NOMO-1 (cell line): ENCODE measurements at regions not wholly inside any gene's neighbourhood (a gene's known extent, or its start where the extent isn't known, plus 50 kb on each side); places are given as distances from the start of the nearest gene placed in this dataset.
"Not testable (repeated sequence)": the region's sequence is repeated elsewhere in the genome, so short reads cannot be mapped to it uniquely, and the experiment has no call there.

Experiments
- DNase-seq, 2 experiments: peaks; one replicate each; lab custom pipeline; 2025; ENCODE audit not compliant: unreplicated experiment in 2 of 2; lab: John Stamatoyannopoulos, UW

- no peak for DNase-seq
These were observed 914.2 kb upstream of the CDH6 start for GRCh38 chr5:30279237-30279636.

GRCh38 chr5:30267026-30267425 lies 926.5 kb upstream of the CDH6 start:
- no peak for DNase-seq

DNA sequence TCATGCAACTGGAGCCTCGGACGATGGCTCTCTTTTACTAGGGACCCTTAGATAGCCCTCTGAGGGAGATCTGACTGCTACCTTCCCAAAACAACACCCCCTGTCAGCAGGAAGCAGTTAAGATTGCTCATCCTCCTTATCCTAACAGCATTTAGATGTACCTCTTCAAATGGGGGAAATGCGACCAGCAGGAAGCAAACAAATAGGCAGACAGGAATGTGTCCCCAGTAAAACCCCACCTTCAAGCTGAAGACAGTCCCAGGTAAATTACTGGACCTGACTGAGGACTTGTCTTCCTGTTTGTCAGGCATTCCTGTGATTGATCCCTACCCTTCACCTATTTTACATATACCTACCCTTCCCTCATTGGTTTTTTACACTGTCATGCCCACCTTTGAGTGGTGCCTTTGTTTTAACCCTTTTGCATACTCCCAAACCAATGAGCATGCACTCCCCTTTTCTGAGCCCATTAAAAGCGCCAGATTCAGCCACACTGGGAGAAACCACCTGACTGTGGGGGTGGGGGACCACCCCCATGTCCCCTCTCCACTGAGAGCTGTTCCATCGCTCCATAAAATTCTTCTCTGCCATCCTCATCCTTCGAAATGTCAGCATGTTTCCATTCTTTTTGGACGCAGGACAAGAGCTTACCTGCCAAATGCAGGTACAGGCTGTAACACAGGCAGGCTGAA lies 954.0 kb upstream of the CDH6 start:
- DNase-seq, result no peak

- DNase-seq, result no peak
These were observed 956.3 kb upstream of the CDH6 start for GRCh38 chr5:30237189-30237588.

DNA sequence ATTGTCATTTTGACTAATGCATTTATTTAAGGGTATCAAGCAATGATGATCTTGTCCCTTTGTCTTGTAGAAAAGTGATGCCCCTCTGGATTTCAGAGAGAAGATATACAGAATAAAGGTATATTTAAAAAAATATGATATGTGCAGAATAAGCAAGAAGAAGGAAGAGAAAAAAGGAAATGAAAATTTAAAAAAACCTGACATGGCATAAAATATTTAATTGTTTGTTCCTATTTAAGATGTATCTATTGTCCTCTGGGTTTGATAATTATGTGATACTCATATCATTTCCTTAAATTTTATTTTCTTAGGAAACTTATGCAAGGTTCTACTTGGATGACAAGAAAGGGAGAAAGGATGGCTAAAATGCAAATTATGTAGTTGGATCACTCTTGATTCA lies 983.7 kb upstream of the CDH6 start:
- DNase-seq, result no peak

DNA sequence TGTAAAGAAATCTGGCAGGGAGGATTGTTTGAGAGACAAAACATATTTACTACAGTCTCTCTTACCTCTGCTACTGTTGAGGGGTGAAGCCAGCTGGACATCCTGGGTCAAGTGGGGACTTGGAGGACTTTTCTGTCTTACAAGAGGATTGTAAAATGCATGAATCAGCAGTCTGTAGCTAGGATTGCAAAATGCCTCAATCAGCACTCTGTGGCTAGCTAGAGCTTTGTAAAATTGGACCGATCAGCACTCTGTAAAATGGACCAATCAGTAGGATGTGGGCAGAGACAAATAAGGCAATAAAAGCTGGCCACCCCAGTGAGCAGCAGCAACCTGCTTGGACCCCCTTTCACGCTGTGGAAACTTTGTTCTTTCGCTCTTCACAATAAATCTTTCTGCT lies 995.8 kb upstream of the CDH6 start:
- no peak for DNase-seq

GRCh38 chr5:30195036-30195435 lies 998.5 kb upstream of the CDH6 start:
- DNase-seq, result no peak

GRCh38 chr5:30194595-30194994 lies 998.9 kb upstream of the CDH6 start:
- no peak for DNase-seq

- DNase-seq, result no peak
These were observed 1009.7 kb upstream of the CDH6 start for GRCh38 chr5:30183795-30184194.

DNA sequence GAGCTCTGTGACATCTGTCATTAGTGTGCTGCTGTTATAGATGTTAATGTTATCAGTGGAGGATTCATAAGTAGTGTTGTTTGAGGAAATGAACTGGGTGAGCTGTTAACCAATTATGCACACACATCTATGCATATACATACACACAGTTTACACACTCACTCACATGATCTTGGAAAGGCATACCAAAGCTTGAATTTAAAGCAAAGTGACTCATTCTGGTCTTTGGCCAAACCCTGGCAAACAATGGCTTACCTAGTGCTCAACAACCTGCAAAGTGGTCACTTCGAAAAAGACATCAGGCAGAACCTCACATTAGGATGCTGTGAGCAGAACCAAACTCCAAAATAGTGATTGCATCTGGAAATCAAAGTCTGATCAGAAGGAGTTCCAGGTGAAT lies 1037.3 kb upstream of the CDH6 start:
- no peak for DNase-seq

DNA sequence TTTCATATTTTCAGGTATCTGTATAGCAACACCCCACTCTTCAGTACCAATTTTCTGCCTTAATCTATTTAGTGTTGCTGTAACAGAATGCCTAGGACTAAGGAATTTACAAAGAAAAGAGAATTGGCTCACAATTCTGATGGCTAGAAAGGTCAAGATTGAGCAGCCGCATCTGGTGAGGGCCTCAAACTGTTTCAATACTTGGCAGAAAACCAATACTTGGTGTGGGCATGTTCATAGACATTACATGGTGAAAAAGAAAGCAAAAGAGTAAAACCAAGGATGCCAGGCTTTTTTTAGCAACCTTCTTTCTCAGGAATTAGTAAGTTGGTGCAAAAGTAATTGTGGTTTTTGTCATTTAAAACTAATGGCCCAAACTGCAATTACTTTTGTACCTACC lies 1041.1 kb upstream of the CDH6 start:
- DNase-seq, result no peak

- no peak for DNase-seq
These were observed 1043.3 kb upstream of the CDH6 start for GRCh38 chr5:30150231-30150630.

GRCh38 chr5:30149526-30149925 lies 1044.0 kb upstream of the CDH6 start:
- no peak for DNase-seq

DNA sequence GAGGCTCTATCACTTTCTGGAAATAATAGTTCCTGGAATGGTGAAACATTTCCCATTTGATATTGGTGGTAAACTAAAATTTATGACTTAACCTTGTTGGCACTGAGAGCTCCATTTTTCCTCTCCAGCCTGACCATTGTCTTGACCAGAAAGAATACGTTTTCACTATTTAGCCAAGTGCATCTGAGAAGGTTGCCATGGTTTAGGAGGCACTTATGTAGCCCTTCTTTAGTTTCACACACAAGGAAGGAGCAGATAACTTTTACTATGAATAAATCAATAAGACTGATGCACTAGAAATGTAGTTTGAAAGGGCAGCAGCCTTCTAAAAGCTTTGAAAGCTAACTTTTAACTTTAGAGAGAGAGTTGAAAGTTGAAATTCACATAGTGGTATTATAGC lies 1045.5 kb upstream of the CDH6 start:
- no peak for DNase-seq

DNA sequence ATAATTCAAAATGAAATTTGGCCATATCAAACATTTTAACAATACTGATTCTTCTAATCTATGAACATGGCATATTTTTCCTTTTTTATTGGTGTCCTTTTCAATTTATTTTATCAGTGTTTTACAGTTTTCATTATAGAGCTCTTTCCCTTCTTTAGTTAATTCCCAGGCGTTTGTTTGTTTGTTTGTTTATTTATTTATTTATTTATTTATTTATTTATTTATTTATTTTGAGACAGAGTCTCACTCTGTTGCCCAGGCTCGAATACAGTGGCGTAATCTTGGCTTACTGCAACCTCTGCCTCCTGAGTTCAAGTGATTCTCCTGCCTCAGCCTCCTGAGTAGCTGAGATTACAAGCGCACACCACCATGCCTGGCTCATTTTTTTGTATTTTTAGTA lies 1049.4 kb upstream of the CDH6 start:
- DNase-seq, result not testable (repeated sequence)

GRCh38 chr5:30142432-30142831 lies 1051.1 kb upstream of the CDH6 start:
- DNase-seq, result no peak

DNA sequence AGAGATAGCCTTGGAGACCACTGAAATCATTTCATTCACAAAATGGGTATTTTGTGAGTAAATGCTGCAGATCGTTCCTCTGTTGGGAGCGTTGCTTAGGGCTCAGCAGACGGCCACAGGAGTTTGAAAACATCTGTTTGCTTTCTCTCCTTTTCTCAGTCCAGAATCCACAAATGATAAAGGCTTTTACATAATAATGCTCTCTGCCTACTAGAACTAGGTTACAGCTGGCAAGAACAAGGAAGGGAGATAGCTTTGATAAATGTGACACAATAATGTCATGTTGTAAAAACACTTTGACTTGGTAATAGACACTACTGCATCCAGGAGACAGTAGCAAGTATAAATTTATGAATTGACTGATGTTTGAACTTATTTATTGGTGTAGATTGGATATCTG lies 1072.4 kb upstream of the CDH6 start:
- DNase-seq, result no peak

DNA sequence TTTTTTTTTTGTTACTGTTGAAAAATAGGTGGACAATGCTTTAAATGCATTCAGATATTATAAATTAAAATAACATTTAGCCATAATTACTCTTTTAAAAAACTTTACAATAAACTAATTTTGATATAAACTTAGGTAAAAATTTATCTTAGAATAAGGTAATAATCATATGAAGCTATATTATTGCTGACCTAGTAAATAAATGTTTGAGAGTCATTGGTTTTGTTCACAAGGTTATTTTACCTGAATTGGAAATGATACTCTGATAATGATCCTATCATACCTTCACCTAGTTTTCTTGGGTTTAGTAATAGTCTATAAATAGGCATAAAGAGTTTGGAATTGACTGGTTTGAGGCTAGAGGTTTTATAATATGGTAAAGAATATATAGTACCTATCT lies 1076.4 kb upstream of the CDH6 start:
- no peak for DNase-seq

DNA sequence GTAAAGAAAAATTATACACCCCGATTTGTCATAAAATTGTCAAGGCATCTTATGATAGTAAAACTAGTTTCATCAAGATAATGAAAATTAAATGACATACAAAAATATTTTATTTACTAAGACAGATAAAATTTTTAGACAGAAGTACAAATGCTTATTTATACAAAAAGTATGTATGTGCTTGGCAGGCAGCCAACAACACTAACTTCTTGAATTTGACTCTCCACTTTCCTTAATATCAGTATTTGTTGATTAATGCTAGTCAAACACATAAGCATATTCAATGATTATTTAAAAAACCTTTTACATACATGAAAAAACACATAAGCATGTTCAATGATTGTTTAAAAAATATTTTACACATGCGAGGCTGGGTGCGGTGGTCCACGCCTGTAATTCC lies 1079.9 kb upstream of the CDH6 start:
- DNase-seq, result no peak

GRCh38 chr5:30112867-30113266 lies 1080.6 kb upstream of the CDH6 start:
- DNase-seq, result no peak

- no peak for DNase-seq
These were observed 1085.4 kb upstream of the CDH6 start for GRCh38 chr5:30108051-30108450.

DNA sequence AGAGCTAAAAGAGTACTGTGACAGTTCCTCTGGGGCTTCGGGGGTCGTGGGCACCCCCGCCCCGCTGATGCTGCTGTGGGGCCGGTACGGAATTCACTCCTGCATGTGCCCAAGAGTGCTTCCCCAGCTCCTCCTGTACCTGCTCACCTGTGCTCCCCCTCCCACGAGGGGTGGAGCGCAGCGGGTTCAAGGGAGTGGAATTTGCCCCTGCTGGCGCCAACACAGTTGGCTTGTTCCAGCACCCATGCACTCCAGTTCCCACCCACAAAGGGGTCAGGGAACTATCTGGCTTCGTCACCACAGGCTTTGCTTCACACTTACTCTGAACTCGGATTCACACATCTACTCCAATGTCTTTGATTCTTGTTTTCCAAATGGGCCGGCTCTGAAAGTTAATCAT lies 1086.9 kb upstream of the CDH6 start:
- DNase-seq, result no peak

GRCh38 chr5:30104872-30105596 lies 1088.5 kb upstream of the CDH6 start:
- DNase-seq, result no peak
